GM23338 (cell line): ENCODE measurements at regions not wholly inside any gene's neighbourhood (a gene's known extent, or its start where the extent isn't known, plus 50 kb on each side); places are given as distances from the start of the nearest gene placed in this dataset.

Experiments used
- ATAC-seq: fragments of 200-7000 bp; cut with Tn5 transposase; 3 replicates; pipeline ENCODE4 v1.9.1; 2020
- DNase-seq: peaks from one replicate; pipeline ENCODE4 v3.0.0-alpha.2; 2015; ENCODE audit warnings: low spot score
- H2AFZ ChIP-seq: fragments of 200-600 bp; sonication (generic); 2 replicates; pipeline ENCODE4 v1.8.0; 2016; ENCODE audit warnings: antibody characterized with exemption, mild to moderate bottlenecking, moderate library complexity
- H3F3A ChIP-seq: fragments of 200-600 bp; sonication (generic); replicated peaks from 2 replicates; pipeline ENCODE4 v1.8.0; 2017; ENCODE audit warnings: antibody characterized with exemption, mixed run types, low read depth
- H3K27ac ChIP-seq: fragments of 200-600 bp; sonication (generic); 2 replicates; pipeline ENCODE4 v1.6.1; 2016; ENCODE audit warnings: low read depth
- H3K27me3 ChIP-seq: fragments of 200-600 bp; sonication (generic); 2 replicates; pipeline ENCODE4 v1.8.0; 2016; ENCODE audit warnings: mild to moderate bottlenecking, mixed run types, moderate library complexity; ENCODE audit not compliant: insufficient read depth
- H3K36me3 ChIP-seq: fragments of 200-600 bp; sonication (generic); 2 replicates; pipeline ENCODE4 v1.8.0; 2016; ENCODE audit warnings: mild to moderate bottlenecking; ENCODE audit not compliant: insufficient read depth
- H3K4me1 ChIP-seq: fragments of 200-600 bp; sonication (generic); 2 replicates; pipeline ENCODE4 v1.8.0; 2016; ENCODE audit warnings: mild to moderate bottlenecking, moderate library complexity; ENCODE audit not compliant: insufficient read depth
- H3K4me2 ChIP-seq: fragments of 200-600 bp; sonication (generic); 2 replicates; pipeline ENCODE4 v1.7.1; 2017; ENCODE audit warnings: mixed run types
- H3K4me3 ChIP-seq: fragments of 200-600 bp; sonication (generic); 2 replicates; pipeline ENCODE4 v1.6.1; 2016; ENCODE audit warnings: mixed run types
- H3K79me2 ChIP-seq: fragments of 200-600 bp; sonication (generic); replicated peaks from 2 replicates; pipeline ENCODE4 v1.8.0; 2017; ENCODE audit warnings: mild to moderate bottlenecking; ENCODE audit not compliant: insufficient read depth
- H3K9me2 ChIP-seq: fragments of 200-600 bp; sonication (generic); 2 replicates; pipeline ENCODE4 v1.8.0; 2017; ENCODE audit not compliant: insufficient read depth
- H4K20me1 ChIP-seq: fragments of 200-600 bp; sonication (generic); replicated peaks from 2 replicates; pipeline ENCODE4 v1.8.0; 2017; ENCODE audit warnings: mild to moderate bottlenecking; ENCODE audit not compliant: insufficient read depth
- H3K27ac Mint-ChIP-seq: 2 replicates; pipeline ENCODE4 v1.8.0; 2020; ENCODE audit warnings: inconsistent platforms, mild to moderate bottlenecking, moderate library complexity, mixed read lengths
- H3K27me3 Mint-ChIP-seq: 3 replicates; pipeline ENCODE4 v1.8.0; 2022; ENCODE audit warnings: low read depth, mild to moderate bottlenecking, moderate library complexity, mixed read lengths, inconsistent platforms; ENCODE audit not compliant: insufficient read depth, poor library complexity
- H3K36me3 Mint-ChIP-seq: 3 replicates; pipeline ENCODE4 v1.8.0; 2021; ENCODE audit warnings: low read depth, mild to moderate bottlenecking, inconsistent platforms, moderate library complexity, mixed read lengths
- H3K4me1 Mint-ChIP-seq: 3 replicates; pipeline ENCODE4 v1.8.0; 2020; ENCODE audit warnings: mild to moderate bottlenecking, inconsistent platforms, mixed read lengths
- H3K4me3 Mint-ChIP-seq: 3 replicates; pipeline ENCODE4 v1.8.0; 2021; ENCODE audit warnings: moderate library complexity, mild to moderate bottlenecking, inconsistent platforms, mixed read lengths
- H3K9me3 Mint-ChIP-seq: 3 replicates; pipeline ENCODE4 v1.8.0; 2020; ENCODE audit warnings: moderate library complexity, mild to moderate bottlenecking, inconsistent platforms, mixed read lengths
- CREB1 ChIP-seq: fragments of 250-450 bp; sonication (Bioruptor Pico); IDR thresholded peaks from 2 replicates; pipeline ENCODE4 v1.5.0; 2020; ENCODE audit warnings: low read depth, mild to moderate bottlenecking, moderate library complexity
- CTCF ChIP-seq, 2 experiments: fragments of 200-600 bp in 1 of 2; sonication (generic) in 1 of 2; conservative IDR thresholded peaks; 2 replicates each; pipeline versions ENCODE4 v1.5.1 to v1.6.1; 2016 to 2017; ENCODE audit warnings: antibody characterized with exemption in 2 of 2, low read depth in 2 of 2, mild to moderate bottlenecking in 2 of 2, moderate library complexity in 1 of 2
- ETS1 ChIP-seq: IDR thresholded peaks from 2 replicates; pipeline ENCODE4 v1.6.1; 2016; ENCODE audit warnings: antibody characterized with exemption
- EZH2 ChIP-seq: fragments of 200-600 bp; sonication (generic); IDR thresholded peaks from one replicate; pipeline ENCODE4 v1.8.0; 2017; ENCODE audit warnings: antibody characterized with exemption, mild to moderate bottlenecking, low read depth; ENCODE audit not compliant: unreplicated experiment
- EZH2phosphoT487 ChIP-seq: fragments of 200-600 bp; sonication (generic); IDR thresholded peaks from one replicate; pipeline ENCODE4 v1.8.1; 2018; ENCODE audit warnings: antibody characterized with exemption; ENCODE audit not compliant: unreplicated experiment
- JUNB ChIP-seq: IDR thresholded peaks from one replicate; pipeline ENCODE4 v1.6.1; 2016; ENCODE audit warnings: antibody characterized with exemption; ENCODE audit not compliant: unreplicated experiment
- NANOG ChIP-seq: IDR thresholded peaks from 2 replicates; pipeline ENCODE4 v1.6.1; 2016; ENCODE audit warnings: antibody characterized with exemption, borderline replicate concordance
- POLR2AphosphoS5 ChIP-seq: IDR thresholded peaks from 2 replicates; pipeline ENCODE4 v1.6.1; 2016; ENCODE audit warnings: antibody characterized with exemption, low read depth
- REST ChIP-seq: IDR thresholded peaks from one replicate; pipeline ENCODE4 v1.6.1; 2018; ENCODE audit warnings: antibody characterized with exemption; ENCODE audit not compliant: unreplicated experiment
- STAT1 ChIP-seq: IDR thresholded peaks from one replicate; pipeline ENCODE4 v1.6.1; 2016; ENCODE audit warnings: antibody characterized with exemption; ENCODE audit not compliant: unreplicated experiment
- ZNF114 ChIP-seq: fragments of 250-450 bp; sonication (Bioruptor Pico); IDR thresholded peaks from 2 replicates; pipeline ENCODE4 v1.5.0; 2020; ENCODE audit warnings: mild to moderate bottlenecking, moderate library complexity
- ZNF331 ChIP-seq: fragments of 250-450 bp; sonication (Bioruptor Pico); IDR thresholded peaks from 2 replicates; pipeline ENCODE4 v1.5.0; 2020; ENCODE audit warnings: low read depth, mild to moderate bottlenecking, moderate library complexity

- no peak overlapping the region for H3K4me3 ChIP-seq
- H3K4me3 Mint-ChIP-seq, result no peak overlapping the region
- DNase-seq (no peak), ATAC-seq (no peak)
- H3K36me3 ChIP-seq, result no peaks in the 10 kb centered on the region
- no peaks in the 10 kb centered on the region for H3K27me3 ChIP-seq
- no peaks in the 10 kb centered on the region for H3K4me1 Mint-ChIP-seq
- H3K27me3 Mint-ChIP-seq, result peaks cover 8% of the 10 kb centered on the region
- H3K36me3 Mint-ChIP-seq, result no peaks in the 10 kb centered on the region
- H3K27ac Mint-ChIP-seq, result no peak overlapping the region
- TF ChIP-seq ETS1, result no peak
- TF ChIP-seq CTCF (conservative IDR thresholded peaks at IDR 0.05; ENCODE audit: low read depth in 2 of 2), result no peak
- TF ChIP-seq JUNB, result no peak
- TF ChIP-seq ZNF331 (CRISPR knock-in tag), result no peak
- no peak for TF ChIP-seq STAT1
- no peak for TF ChIP-seq ZNF114 (CRISPR knock-in tag)
- TF ChIP-seq NANOG, result no peak
- no peaks in the 10 kb centered on the region for H3K4me1 ChIP-seq
- peaks cover 3% of the 10 kb centered on the region; the same call in 2 of the 3 replicates for H3K9me3 Mint-ChIP-seq
- peak overlapping the region; percentile 63; the same call in 1 of the 2 replicates for H2AFZ ChIP-seq
- no peaks in the 10 kb centered on the region for H3K9me2 ChIP-seq
- no peaks in the 10 kb centered on the region for H3F3A ChIP-seq
- H3K4me2 ChIP-seq, result no peak overlapping the region
- H3K79me2 ChIP-seq, result no peaks in the 10 kb centered on the region
- H3K27ac ChIP-seq, result no peak overlapping the region
- no peaks in the 10 kb centered on the region for H4K20me1 ChIP-seq
Measured at GRCh38 chr10:8531116-8531515, 476.6 kb downstream of the GATA3 start.

DNA sequence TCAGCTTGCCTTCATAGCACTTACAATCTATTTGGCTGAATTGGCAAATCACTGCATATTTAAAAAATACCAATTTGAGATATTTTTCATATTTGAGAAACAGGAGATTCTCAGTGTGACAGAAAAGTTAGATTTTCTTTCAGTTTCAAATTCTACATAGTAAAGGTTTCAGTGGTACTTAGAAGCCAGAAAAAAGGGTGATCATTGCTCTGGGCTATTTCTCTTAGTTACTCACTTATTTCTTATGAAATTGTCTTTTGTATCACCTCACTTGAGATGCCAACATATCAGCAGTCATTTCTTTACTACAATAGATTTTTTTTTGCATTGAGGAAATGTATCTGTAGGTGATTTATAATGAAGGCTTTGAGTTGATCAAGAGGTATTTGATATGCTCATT lies 478.2 kb downstream of the GATA3 start:
- no peaks in the 10 kb centered on the region for H3K79me2 ChIP-seq
- H4K20me1 ChIP-seq, result no peaks in the 10 kb centered on the region
- H3K4me3 ChIP-seq, result no peak overlapping the region
- H3K36me3 ChIP-seq, result no peaks in the 10 kb centered on the region
- no peaks in the 10 kb centered on the region for H3F3A ChIP-seq
- no peak overlapping the region for H3K4me3 Mint-ChIP-seq
- no peaks in the 10 kb centered on the region for H3K4me1 ChIP-seq
- no peak for DNase-seq
- no peak for ATAC-seq
- H3K36me3 Mint-ChIP-seq, result no peaks in the 10 kb centered on the region
- no peak overlapping the region for H3K27ac Mint-ChIP-seq
- H3K27me3 ChIP-seq, result no peaks in the 10 kb centered on the region
- H3K27me3 Mint-ChIP-seq, result peaks cover 8% of the 10 kb centered on the region
- no peak overlapping the region for H2AFZ ChIP-seq
- H3K9me3 Mint-ChIP-seq, result peaks cover 3% of the 10 kb centered on the region; the same call in 2 of the 3 replicates
- no peak overlapping the region for H3K27ac ChIP-seq
- no peaks in the 10 kb centered on the region for H3K4me1 Mint-ChIP-seq
- no peaks in the 10 kb centered on the region for H3K9me2 ChIP-seq
- no peak overlapping the region for H3K4me2 ChIP-seq
- TF ChIP-seq NANOG, result no peak
- TF ChIP-seq ZNF114 (CRISPR knock-in tag), result no peak
- TF ChIP-seq STAT1, result no peak
- no peak for TF ChIP-seq POLR2AphosphoS5
- no peak for TF ChIP-seq ETS1
- no peak for TF ChIP-seq EZH2phosphoT487
- no peak for TF ChIP-seq JUNB
- TF ChIP-seq CTCF (conservative IDR thresholded peaks at IDR 0.05; ENCODE audit: low read depth in 2 of 2), result no peak
- TF ChIP-seq REST, result no peak
- TF ChIP-seq CREB1 (CRISPR knock-in tag), result no peak
- no peak for TF ChIP-seq ZNF331 (CRISPR knock-in tag)
- TF ChIP-seq EZH2, result no peak
